IPS-18a (cell line): ENCODE measurements at regions not wholly inside any gene's neighbourhood (a gene's known extent, or its start where the extent isn't known, plus 50 kb on each side); places are given as distances from the start of the nearest gene placed in this dataset.

Source experiments
- H3K27ac ChIP-seq: one replicate; pipeline ENCODE4 v1.5.1; 2013; ENCODE audit warnings: low read length
- H3K27me3 ChIP-seq: one replicate; pipeline ENCODE4 v1.6.1; 2013; ENCODE audit warnings: mild to moderate bottlenecking, low read length; ENCODE audit not compliant: control insufficient read depth, insufficient read depth
- H3K36me3 ChIP-seq: one replicate; pipeline ENCODE4 v1.6.1; 2013; ENCODE audit warnings: low read depth, low read length; ENCODE audit not compliant: control insufficient read depth
- H3K4me1 ChIP-seq: one replicate; pipeline ENCODE4 v1.6.1; 2013; ENCODE audit warnings: low read depth, low read length; ENCODE audit not compliant: control insufficient read depth
- H3K4me3 ChIP-seq: one replicate; pipeline ENCODE4 v1.5.1; 2013; ENCODE audit warnings: low read length
- H3K9ac ChIP-seq: one replicate; pipeline ENCODE4 v1.6.1; 2013; ENCODE audit warnings: mild to moderate bottlenecking, low read length, moderate library complexity
- H3K9me3 ChIP-seq: one replicate; pipeline ENCODE4 v1.6.1; 2013; ENCODE audit warnings: low read depth, low read length; ENCODE audit not compliant: control insufficient read depth

GRCh38 chr11:19661827-19662226, 50.8 kb upstream of the NAV2 start:
- Histone ChIP-seq H3K4me3 (no peak overlapping the region), H3K4me1 (no peaks in the 10 kb centered on the region), H3K9me3 (no peaks in the 10 kb centered on the region), H3K27me3 (no peaks in the 10 kb centered on the region), H3K27ac (no peak overlapping the region), H3K9ac (no peak overlapping the region), H3K36me3 (no peaks in the 10 kb centered on the region)

- H3K9me3 ChIP-seq, result no peaks in the 10 kb centered on the region
- H3K27me3 ChIP-seq, result no peaks in the 10 kb centered on the region
- no peak overlapping the region for H3K27ac ChIP-seq
- no peak overlapping the region for H3K9ac ChIP-seq
- H3K36me3 ChIP-seq, result no peaks in the 10 kb centered on the region
- H3K4me3 ChIP-seq, result no peak overlapping the region
- H3K4me1 ChIP-seq, result no peaks in the 10 kb centered on the region
Measured at GRCh38 chr11:19660076-19660475, 52.6 kb upstream of the NAV2 start.

- Histone ChIP-seq H3K36me3 (no peaks in the 10 kb centered on the region), H3K4me3 (no peak overlapping the region), H3K27ac (no peak overlapping the region), H3K4me1 (no peaks in the 10 kb centered on the region), H3K9ac (no peak overlapping the region), H3K9me3 (no peaks in the 10 kb centered on the region), H3K27me3 (no peaks in the 10 kb centered on the region)
Measured at GRCh38 chr11:19659529-19659928, 53.1 kb upstream of the NAV2 start.

GRCh38 chr11:19658344-19658743, 54.3 kb upstream of the NAV2 start:
- no peak overlapping the region for H3K27ac ChIP-seq
- H3K9ac ChIP-seq, result no peak overlapping the region
- no peak overlapping the region for H3K4me3 ChIP-seq
- no peaks in the 10 kb centered on the region for H3K27me3 ChIP-seq
- no peaks in the 10 kb centered on the region for H3K36me3 ChIP-seq
- no peaks in the 10 kb centered on the region for H3K4me1 ChIP-seq
- no peaks in the 10 kb centered on the region for H3K9me3 ChIP-seq

- Histone ChIP-seq H3K9me3 (no peaks in the 10 kb centered on the region), H3K9ac (no peak overlapping the region), H3K36me3 (no peaks in the 10 kb centered on the region), H3K4me1 (no peaks in the 10 kb centered on the region), H3K27ac (no peak overlapping the region), H3K27me3 (no peaks in the 10 kb centered on the region), H3K4me3 (no peak overlapping the region)
Measured at GRCh38 chr11:19656140-19656541, 56.5 kb upstream of the NAV2 start.

- Histone ChIP-seq H3K27me3 (no peaks in the 10 kb centered on the region), H3K4me3 (no peak overlapping the region), H3K4me1 (no peaks in the 10 kb centered on the region), H3K27ac (no peak overlapping the region), H3K9ac (no peak overlapping the region), H3K36me3 (no peaks in the 10 kb centered on the region), H3K9me3 (no peaks in the 10 kb centered on the region)
Measured at GRCh38 chr11:19652623-19653375, 59.8 kb upstream of the NAV2 start.

GRCh38 chr11:19651653-19652052, 61.0 kb upstream of the NAV2 start:
- no peak overlapping the region for H3K9ac ChIP-seq
- no peak overlapping the region for H3K27ac ChIP-seq
- no peaks in the 10 kb centered on the region for H3K27me3 ChIP-seq
- H3K4me1 ChIP-seq, result no peaks in the 10 kb centered on the region
- H3K36me3 ChIP-seq, result no peaks in the 10 kb centered on the region
- H3K4me3 ChIP-seq, result no peak overlapping the region
- no peaks in the 10 kb centered on the region for H3K9me3 ChIP-seq

- Histone ChIP-seq H3K9ac (no peak overlapping the region), H3K4me1 (no peaks in the 10 kb centered on the region), H3K36me3 (no peaks in the 10 kb centered on the region), H3K27ac (no peak overlapping the region), H3K27me3 (no peaks in the 10 kb centered on the region), H3K4me3 (no peak overlapping the region), H3K9me3 (no peaks in the 10 kb centered on the region)
Measured at GRCh38 chr11:19651028-19651427, 61.6 kb upstream of the NAV2 start.

- H3K36me3 ChIP-seq, result no peaks in the 10 kb centered on the region
- H3K9me3 ChIP-seq, result no peaks in the 10 kb centered on the region
- no peaks in the 10 kb centered on the region for H3K27me3 ChIP-seq
- no peak overlapping the region for H3K9ac ChIP-seq
- H3K4me3 ChIP-seq, result no peak overlapping the region
- H3K27ac ChIP-seq, result no peak overlapping the region
- H3K4me1 ChIP-seq, result no peaks in the 10 kb centered on the region
Measured at GRCh38 chr11:19650467-19650866, 62.2 kb upstream of the NAV2 start.

GRCh38 chr11:19649751-19650150, 62.9 kb upstream of the NAV2 start:
- Histone ChIP-seq H3K9me3 (no peaks in the 10 kb centered on the region), H3K4me3 (no peak overlapping the region), H3K9ac (no peak overlapping the region), H3K4me1 (no peaks in the 10 kb centered on the region), H3K27ac (no peak overlapping the region), H3K27me3 (no peaks in the 10 kb centered on the region), H3K36me3 (no peaks in the 10 kb centered on the region)

GRCh38 chr11:19648321-19648720, 64.3 kb upstream of the NAV2 start:
- Histone ChIP-seq H3K9me3 (no peaks in the 10 kb centered on the region), H3K36me3 (no peaks in the 10 kb centered on the region), H3K27me3 (no peaks in the 10 kb centered on the region), H3K9ac (no peak overlapping the region), H3K4me1 (no peaks in the 10 kb centered on the region), H3K4me3 (no peak overlapping the region), H3K27ac (no peak overlapping the region)

GRCh38 chr11:19647816-19648215, 64.8 kb upstream of the NAV2 start:
- Histone ChIP-seq H3K27ac (no peak overlapping the region), H3K27me3 (no peaks in the 10 kb centered on the region)

More at GRCh38 chr11:19647816-19648215, 64.8 kb upstream of the NAV2 start:
- no peaks in the 10 kb centered on the region for H3K36me3 ChIP-seq
- no peak overlapping the region for H3K4me3 ChIP-seq
- H3K9ac ChIP-seq, result no peak overlapping the region
- H3K9me3 ChIP-seq, result no peaks in the 10 kb centered on the region
- H3K4me1 ChIP-seq, result no peaks in the 10 kb centered on the region
